Peyer's patch (tissue), 4 donors: ENCODE measurements at regions not wholly inside any gene's neighbourhood (a gene's known extent, or its start where the extent isn't known, plus 50 kb on each side); places are given as distances from the start of the nearest gene placed in this dataset.

ENCODE experiments used
- DNase-seq, 3 donors: peaks; one replicate each; pipeline ENCODE4 v3.0.0-alpha.2; 2017 to 2019
- H3K27ac ChIP-seq, 4 donors: fragments of 200-600 bp; sonication (generic); one replicate each; pipeline ENCODE4 v1.5.1; 2016 to 2019
- H3K27me3 ChIP-seq, 2 donors: fragments of 200-600 bp; sonication (generic); one replicate each; pipeline ENCODE4 v1.5.1; 2019
- H3K36me3 ChIP-seq, 3 donors: fragments of 200-600 bp; sonication (generic); one replicate each; pipeline ENCODE4 v1.5.1; 2016 to 2019
- H3K4me1 ChIP-seq, 4 donors: fragments of 200-600 bp; sonication (generic); one replicate each; pipeline ENCODE4 v1.5.1; 2016 to 2019
- H3K4me3 ChIP-seq, 4 donors: fragments of 200-600 bp; sonication (generic); 1 replicate in 3 of 4; 2 replicates in 1 of 4; pipeline ENCODE4 v1.5.1; 2016 to 2019; ENCODE audit warnings: mild to moderate bottlenecking in 1 of 4
- H3K9me3 ChIP-seq, 4 donors: fragments of 200-600 bp; sonication (generic); one replicate each; pipeline ENCODE4 v1.5.1; 2016 to 2019; ENCODE audit warnings: mild to moderate bottlenecking in 1 of 4
- POLR2A ChIP-seq, 2 donors: fragments of 450-650 bp; IDR thresholded peaks; one replicate each; pipeline ENCODE4 v1.5.1; 2017; ENCODE audit warnings: antibody characterized with exemption in 2 of 2, mild to moderate bottlenecking in 2 of 2, moderate library complexity in 2 of 2
- TF ChIP-seq, protein P1 (sequence below), 6 experiments: fragments of 450-650 bp in 4 of 6; fragments of 200-600 bp in 2 of 6; sonication (generic) in 1 of 6; IDR thresholded peaks; one replicate each; pipeline ENCODE4 v1.5.1; 2017 to 2019; ENCODE audit warnings: antibody characterized with exemption in 6 of 6, mild to moderate bottlenecking in 3 of 6, moderate library complexity in 1 of 6

GRCh38 chr1:34591751-34592629 lies 162.9 kb upstream of the GJB5 start:
- H3K27ac ChIP-seq, result no peak overlapping the region
- no peaks in the 10 kb centered on the region for H3K27me3 ChIP-seq
- TF ChIP-seq, protein P1, sequence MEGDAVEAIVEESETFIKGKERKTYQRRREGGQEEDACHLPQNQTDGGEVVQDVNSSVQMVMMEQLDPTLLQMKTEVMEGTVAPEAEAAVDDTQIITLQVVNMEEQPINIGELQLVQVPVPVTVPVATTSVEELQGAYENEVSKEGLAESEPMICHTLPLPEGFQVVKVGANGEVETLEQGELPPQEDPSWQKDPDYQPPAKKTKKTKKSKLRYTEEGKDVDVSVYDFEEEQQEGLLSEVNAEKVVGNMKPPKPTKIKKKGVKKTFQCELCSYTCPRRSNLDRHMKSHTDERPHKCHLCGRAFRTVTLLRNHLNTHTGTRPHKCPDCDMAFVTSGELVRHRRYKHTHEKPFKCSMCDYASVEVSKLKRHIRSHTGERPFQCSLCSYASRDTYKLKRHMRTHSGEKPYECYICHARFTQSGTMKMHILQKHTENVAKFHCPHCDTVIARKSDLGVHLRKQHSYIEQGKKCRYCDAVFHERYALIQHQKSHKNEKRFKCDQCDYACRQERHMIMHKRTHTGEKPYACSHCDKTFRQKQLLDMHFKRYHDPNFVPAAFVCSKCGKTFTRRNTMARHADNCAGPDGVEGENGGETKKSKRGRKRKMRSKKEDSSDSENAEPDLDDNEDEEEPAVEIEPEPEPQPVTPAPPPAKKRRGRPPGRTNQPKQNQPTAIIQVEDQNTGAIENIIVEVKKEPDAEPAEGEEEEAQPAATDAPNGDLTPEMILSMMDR (IDR thresholded peaks at IDR 0.05), result no peak
- no peak for TF ChIP-seq POLR2A (IDR thresholded peaks at IDR 0.05)
- no peaks in the 10 kb centered on the region for H3K36me3 ChIP-seq
- H3K9me3 ChIP-seq, result no peaks in the 10 kb centered on the region
- H3K4me3 ChIP-seq, result no peak overlapping the region
- H3K4me1 ChIP-seq, result no peaks in the 10 kb centered on the region
- DNase-seq, result no peak

GRCh38 chr1:34597877-34598514 lies 156.9 kb upstream of the GJB5 start:
- no peaks in the 10 kb centered on the region for H3K27me3 ChIP-seq
- TF ChIP-seq, protein P1 (IDR thresholded peaks at IDR 0.05), result peak in 4 of 6 experiments; percentile 53 to 78 (median 76)
- TF ChIP-seq POLR2A (IDR thresholded peaks at IDR 0.05), result no peak
- DNase-seq, result peak; percentile 16 to 75 (median 72)
- H3K4me3 ChIP-seq, result no peak overlapping the region
- no peaks in the 10 kb centered on the region for H3K4me1 ChIP-seq
- no peaks in the 10 kb centered on the region for H3K9me3 ChIP-seq
- H3K27ac ChIP-seq, result no peak overlapping the region
- no peaks in the 10 kb centered on the region for H3K36me3 ChIP-seq

DNA sequence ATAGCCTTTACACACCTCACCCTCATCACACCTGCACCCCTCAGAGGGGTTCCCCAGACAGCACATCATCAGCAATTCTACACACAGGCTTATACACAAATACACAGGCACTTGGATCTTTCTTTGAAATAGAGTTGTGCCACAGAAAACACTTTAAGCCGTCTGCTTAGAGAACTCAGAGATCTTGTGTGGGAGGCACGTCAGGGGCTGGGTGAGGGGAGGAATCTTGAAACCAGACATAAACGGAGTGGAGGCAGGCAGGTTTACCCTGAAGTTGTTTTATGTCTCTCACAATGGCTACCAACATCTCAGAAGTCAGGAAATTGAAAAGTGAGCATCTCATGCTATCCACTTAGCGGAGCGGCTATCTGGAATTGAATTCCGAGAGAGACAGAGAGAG lies 151.9 kb upstream of the GJB5 start:
- Histone ChIP-seq H3K4me3 (no peak overlapping the region), H3K9me3 (no peaks in the 10 kb centered on the region), H3K4me1 (no peaks in the 10 kb centered on the region), H3K36me3 (no peaks in the 10 kb centered on the region), H3K27ac (no peak overlapping the region), H3K27me3 (no peaks in the 10 kb centered on the region)
- DNase-seq, result no peak
- TF ChIP-seq, protein P1 (IDR thresholded peaks at IDR 0.05), result no peak
- no peak for TF ChIP-seq POLR2A (IDR thresholded peaks at IDR 0.05)

DNA sequence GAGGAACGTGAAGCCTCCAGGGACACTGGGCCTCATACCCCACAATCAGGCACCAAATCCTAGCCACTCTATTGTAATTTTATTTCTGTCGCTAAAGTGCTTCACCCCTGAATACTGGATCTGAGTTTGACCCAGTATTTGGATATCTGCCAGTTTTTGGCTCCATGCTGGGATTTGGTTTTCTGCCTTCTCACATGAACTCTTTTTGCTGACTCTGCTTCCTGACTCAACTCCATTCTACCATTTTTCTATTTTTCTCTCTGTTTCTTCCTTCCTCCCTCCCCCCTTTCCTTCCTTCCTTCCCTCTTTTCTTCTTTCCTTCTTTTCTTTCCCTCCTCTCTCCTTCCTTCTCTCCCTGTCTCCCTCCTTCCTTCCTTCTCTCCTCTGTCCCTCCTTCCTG lies 151.3 kb upstream of the GJB5 start:
- DNase-seq, result no peak
- no peaks in the 10 kb centered on the region for H3K9me3 ChIP-seq
- H3K27ac ChIP-seq, result no peak overlapping the region
- no peaks in the 10 kb centered on the region for H3K36me3 ChIP-seq
- H3K4me1 ChIP-seq, result no peaks in the 10 kb centered on the region
- TF ChIP-seq, protein P1 (IDR thresholded peaks at IDR 0.05), result no peak
- TF ChIP-seq POLR2A (IDR thresholded peaks at IDR 0.05), result no peak
- no peaks in the 10 kb centered on the region for H3K27me3 ChIP-seq
- no peak overlapping the region for H3K4me3 ChIP-seq

- Histone ChIP-seq H3K27me3 (no peaks in the 10 kb centered on the region), H3K36me3 (no peaks in the 10 kb centered on the region), H3K4me3 (no peak overlapping the region), H3K9me3 (no peaks in the 10 kb centered on the region), H3K27ac (no peak overlapping the region), H3K4me1 (no peaks in the 10 kb centered on the region)
- no peak for DNase-seq
- TF ChIP-seq, protein P1 (IDR thresholded peaks at IDR 0.05), result no peak
- no peak for TF ChIP-seq POLR2A (IDR thresholded peaks at IDR 0.05)
Measured at GRCh38 chr1:34606504-34606903, 148.3 kb upstream of the GJB5 start.
